Adrenal gland (tissue), 9 donors: ENCODE measurements at regions not wholly inside any gene's neighbourhood (a gene's known extent, or its start where the extent isn't known, plus 50 kb on each side); places are given as distances from the start of the nearest gene placed in this dataset.

Experiments
- DNase-seq, 7 donors: peaks; one replicate each; pipeline ENCODE4 v3.0.0-alpha.2; 2019 to 2020
- H3K27ac ChIP-seq, 5 donors: fragments of 200-600 bp; sonication (generic) in 4 of 5; 1 replicate in 3 of 5; 2 replicates in 2 of 5; pipeline versions ENCODE4 v1.5.1 to v1.8.0; 2016 to 2020; ENCODE audit warnings: mild to moderate bottlenecking in 1 of 5
- H3K27me3 ChIP-seq: fragments of 200-600 bp; 2 replicates; pipeline ENCODE4 v1.8.0; 2021
- H3K36me3 ChIP-seq, 2 donors: fragments of 200-600 bp; replicated peaks in 1 of 2; 1 replicate in 1 of 2; 2 replicates in 1 of 2; pipeline versions ENCODE4 v1.5.1 to v1.8.0; 2018 to 2022
- H3K4me1 ChIP-seq, 2 donors: fragments of 200-600 bp; replicated peaks in 1 of 2; 1 replicate in 1 of 2; 2 replicates in 1 of 2; pipeline versions ENCODE4 v1.5.1 to v1.8.0; 2018 to 2021
- H3K4me3 ChIP-seq, 4 donors: fragments of 200-600 bp; sonication (generic) in 3 of 4; one replicate each; pipeline ENCODE4 v1.5.1; 2016 to 2018
- H3K9me3 ChIP-seq, 3 donors: fragments of 200-600 bp; sonication (generic) in 1 of 3; replicated peaks in 1 of 3; 1 replicate in 2 of 3; 2 replicates in 1 of 3; pipeline versions ENCODE4 v1.5.1 to v1.8.0; 2016 to 2021
- POLR2A ChIP-seq, 2 donors: fragments of 450-650 bp; IDR thresholded peaks; one replicate each; pipeline ENCODE4 v1.6.1; 2017; ENCODE audit warnings: antibody characterized with exemption in 2 of 2, mild to moderate bottlenecking in 2 of 2, moderate library complexity in 1 of 2
- WGBS, 4 donors: extraction: QIAGEN DNeasy Blood & Tissue Kit in 2 of 4; methylation state at CpG; one replicate each; pipeline versions ENCODE4 v1.1.5 to v1.1.7; 2013 to 2017; 5-methylcytosine and 5-hydroxymethylcytosine counted together
- intact Hi-C, 2 donors: fragments of 100-400 bp; cut with DNase I; formaldehyde crosslinking; loops; one replicate each; pipeline versions ENCODE4 v1.14.1 to v1.15.0; 2022 to 2023
- TF ChIP-seq, protein P1 (sequence below), 6 experiments: fragments of 450-650 bp in 4 of 6; fragments of 200-600 bp in 2 of 6; sonication (generic) in 1 of 6; IDR thresholded peaks; 1 replicate in 5 of 6; 2 replicates in 1 of 6; pipeline versions ENCODE4 v1.5.1 to v1.8.0; 2016 to 2021; ENCODE audit warnings: antibody characterized with exemption in 6 of 6, mild to moderate bottlenecking in 2 of 6, moderate library complexity in 1 of 6
- donor health status: healthy with polysubstance abuse.
- donor health status: Bipolar disorder and iron deficiency.
- donor health status: DM: yes; HTN: yes; CAD: no.
- donor health status: DM: no; HTN: no; CAD: no.
- donor health status: DM: no; HTN: no; CAD: no.

DNA sequence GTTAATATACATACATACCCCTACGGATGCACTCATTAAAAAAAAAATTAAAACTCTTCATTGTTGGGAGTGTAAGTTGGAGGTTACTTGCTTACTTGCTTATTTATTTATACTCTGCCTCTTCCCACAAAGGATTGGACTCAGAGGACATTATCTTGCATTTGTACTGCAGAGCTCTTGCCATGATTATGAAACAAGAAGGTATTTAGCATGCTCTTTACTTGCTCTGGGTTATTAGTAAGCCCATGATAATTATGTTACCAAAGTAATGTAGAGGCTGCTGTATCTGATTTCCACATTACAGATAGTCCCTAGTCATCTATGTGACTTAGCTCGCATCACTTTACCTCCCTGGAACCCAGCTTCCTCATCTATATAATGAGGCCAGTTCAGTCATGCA lies 355.1 kb upstream of the PTBP2 start:
- no peak for TF ChIP-seq POLR2A (IDR thresholded peaks at IDR 0.05)
- TF ChIP-seq, protein P1, sequence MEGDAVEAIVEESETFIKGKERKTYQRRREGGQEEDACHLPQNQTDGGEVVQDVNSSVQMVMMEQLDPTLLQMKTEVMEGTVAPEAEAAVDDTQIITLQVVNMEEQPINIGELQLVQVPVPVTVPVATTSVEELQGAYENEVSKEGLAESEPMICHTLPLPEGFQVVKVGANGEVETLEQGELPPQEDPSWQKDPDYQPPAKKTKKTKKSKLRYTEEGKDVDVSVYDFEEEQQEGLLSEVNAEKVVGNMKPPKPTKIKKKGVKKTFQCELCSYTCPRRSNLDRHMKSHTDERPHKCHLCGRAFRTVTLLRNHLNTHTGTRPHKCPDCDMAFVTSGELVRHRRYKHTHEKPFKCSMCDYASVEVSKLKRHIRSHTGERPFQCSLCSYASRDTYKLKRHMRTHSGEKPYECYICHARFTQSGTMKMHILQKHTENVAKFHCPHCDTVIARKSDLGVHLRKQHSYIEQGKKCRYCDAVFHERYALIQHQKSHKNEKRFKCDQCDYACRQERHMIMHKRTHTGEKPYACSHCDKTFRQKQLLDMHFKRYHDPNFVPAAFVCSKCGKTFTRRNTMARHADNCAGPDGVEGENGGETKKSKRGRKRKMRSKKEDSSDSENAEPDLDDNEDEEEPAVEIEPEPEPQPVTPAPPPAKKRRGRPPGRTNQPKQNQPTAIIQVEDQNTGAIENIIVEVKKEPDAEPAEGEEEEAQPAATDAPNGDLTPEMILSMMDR (IDR thresholded peaks at IDR 0.05), result no peak
- Histone ChIP-seq H3K27ac (no peak overlapping the region), H3K36me3 (no peaks in the 10 kb centered on the region), H3K9me3 (no peaks in the 10 kb centered on the region), H3K4me1 (peaks cover 17 to 28% of the 10 kb centered on the region in 2 donors), H3K27me3 (no peaks in the 10 kb centered on the region), H3K4me3 (no peak overlapping the region)
- intact Hi-C loops, result no loop called here
- WGBS, 4 donors, result 86 to 96% (median 91%) methylated on average over 2 of the region's 2 CpGs
- DNase-seq, result no peak

GRCh38 chr1:96367791-96368190 lies 353.8 kb upstream of the PTBP2 start:
- WGBS, 4 donors, result 91 to 95% (median 93%) methylated on average over 2 of the region's 2 CpGs
- Histone ChIP-seq H3K27ac (no peak overlapping the region), H3K4me1 (peaks cover 14 to 25% of the 10 kb centered on the region in 2 donors), H3K27me3 (no peaks in the 10 kb centered on the region), H3K9me3 (no peaks in the 10 kb centered on the region), H3K36me3 (no peaks in the 10 kb centered on the region), H3K4me3 (no peak overlapping the region)
- no peak for TF ChIP-seq POLR2A (IDR thresholded peaks at IDR 0.05)
- TF ChIP-seq, protein P1 (IDR thresholded peaks at IDR 0.05), result no peak
- no peak for DNase-seq
- intact Hi-C loops, result no loop called here

DNA sequence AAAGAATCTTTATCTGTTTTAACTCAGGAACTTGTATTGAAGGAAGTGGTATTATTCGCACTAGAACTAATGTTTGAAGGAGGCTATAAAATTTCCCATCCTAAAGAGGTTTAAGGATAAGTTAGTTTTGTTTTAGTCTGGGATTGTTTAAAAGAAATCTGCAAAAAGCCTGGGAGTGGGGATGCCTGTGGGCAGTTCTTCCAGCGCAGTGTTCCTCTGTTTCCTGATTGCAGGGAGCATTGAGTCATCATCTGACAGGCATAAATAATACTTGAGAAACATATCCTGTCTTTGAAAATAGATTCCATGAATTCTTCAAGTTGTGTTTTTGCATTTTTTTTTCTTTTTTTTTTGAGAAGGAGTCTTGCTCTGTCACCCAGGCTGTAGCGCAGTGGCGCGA lies 350.8 kb upstream of the PTBP2 start:
- Histone ChIP-seq H3K27ac (peak overlapping the region in 1 of 5 donors; percentile 35), H3K36me3 (no peaks in the 10 kb centered on the region), H3K4me3 (no peak overlapping the region), H3K27me3 (no peaks in the 10 kb centered on the region), H3K4me1 (no peaks in the 10 kb centered on the region), H3K9me3 (no peaks in the 10 kb centered on the region)
- WGBS, 4 donors, result 23 to 52% (median 45%) methylated on average over 5 of the region's 5 CpGs
- TF ChIP-seq POLR2A (IDR thresholded peaks at IDR 0.05), result no peak
- TF ChIP-seq, protein P1 (IDR thresholded peaks at IDR 0.05), result no peak
- intact Hi-C loops, result no loop called here
- DNase-seq, result peak in 4 of 7 donors; percentile 22 to 35 (median 28)

- no peaks in the 10 kb centered on the region for H3K27me3 ChIP-seq
- no peaks in the 10 kb centered on the region for H3K9me3 ChIP-seq
- no peak for DNase-seq
- H3K4me1 ChIP-seq, result no peaks in the 10 kb centered on the region
- intact Hi-C loops, result no loop called here
- WGBS, 4 donors, result 77 to 96% (median 92%) methylated on average over 1 of the region's 1 CpG
- no peak overlapping the region for H3K27ac ChIP-seq
- TF ChIP-seq, protein P1 (IDR thresholded peaks at IDR 0.05), result no peak
- no peak for TF ChIP-seq POLR2A (IDR thresholded peaks at IDR 0.05)
- no peak overlapping the region for H3K4me3 ChIP-seq
- H3K36me3 ChIP-seq, result no peaks in the 10 kb centered on the region
Observed at GRCh38 chr1:96372881-96373280, 348.7 kb upstream of the PTBP2 start.
